Upper lobe of left lung (tissue), 6 donors: ENCODE measurements at regions not wholly inside any gene's neighbourhood (a gene's known extent, or its start where the extent isn't known, plus 50 kb on each side); places are given as distances from the start of the nearest gene placed in this dataset.

Experiments used
- ATAC-seq, 2 donors: fragments of 200-7000 bp; cut with Tn5 transposase; one replicate each; pipeline ENCODE4 v1.9.1; 2022; ENCODE audit warnings: mild to moderate bottlenecking in 2 of 2, moderate library complexity in 2 of 2; ENCODE audit not compliant: low FRiP score in 2 of 2
- DNase-seq, 2 donors: peaks; one replicate each; pipeline ENCODE4 v3.0.0-alpha.2; 2019 to 2020
- H3K27ac ChIP-seq, 4 donors: fragments of 200-600 bp; sonication (generic); one replicate each; pipeline ENCODE4 v1.5.1; 2016 to 2019
- H3K27me3 ChIP-seq, 4 donors: fragments of 200-600 bp; sonication (generic); one replicate each; pipeline ENCODE4 v1.5.1; 2017 to 2019
- H3K36me3 ChIP-seq, 4 donors: fragments of 200-600 bp; sonication (generic); one replicate each; pipeline ENCODE4 v1.5.1; 2016 to 2019
- H3K4me1 ChIP-seq, 4 donors: fragments of 200-600 bp; sonication (generic); one replicate each; pipeline ENCODE4 v1.5.1; 2018 to 2019
- H3K4me3 ChIP-seq, 4 donors: fragments of 200-600 bp; sonication (generic); one replicate each; pipeline ENCODE4 v1.5.1; 2017 to 2019; ENCODE audit warnings: mild to moderate bottlenecking in 2 of 4, moderate library complexity in 1 of 4
- H3K9me3 ChIP-seq, 4 donors: fragments of 200-600 bp; sonication (generic); one replicate each; pipeline ENCODE4 v1.5.1; 2018 to 2019
- CTCF ChIP-seq, 6 experiments: fragments of 450-650 bp in 4 of 6; fragments of 200-600 bp in 2 of 6; sonication (generic) in 2 of 6; IDR thresholded peaks; one replicate each; pipeline ENCODE4 v1.5.1; 2016 to 2019; ENCODE audit warnings: antibody characterized with exemption in 6 of 6
- EP300 ChIP-seq, 4 donors: sonication (generic); formaldehyde crosslinking; IDR thresholded peaks; one replicate each; pipeline ENCODE4 v1.5.1; 2017; ENCODE audit warnings: antibody characterized with exemption in 4 of 4, control low read depth in 2 of 4
- POLR2A ChIP-seq, 4 donors: fragments of 450-650 bp; IDR thresholded peaks; one replicate each; pipeline ENCODE4 v1.5.1; 2016 to 2017; ENCODE audit warnings: antibody characterized with exemption in 4 of 4, mild to moderate bottlenecking in 2 of 4
- POLR2AphosphoS5 ChIP-seq, 2 donors: sonication (generic); formaldehyde crosslinking; IDR thresholded peaks; one replicate each; pipeline ENCODE4 v1.5.1; 2017; ENCODE audit warnings: antibody characterized with exemption in 2 of 2
- WGBS, 2 donors: methylation state at CpG; one replicate each; pipeline ENCODE4 v1.1.5; 2017 to 2018; 5-methylcytosine and 5-hydroxymethylcytosine counted together
- donor health status: DM: no; HTN: no; CAD: no; lungs with moderate emphysema.
- donor health status: DM: no; HTN: yes; CAD: no; lungs with severe emphysema.

DNA sequence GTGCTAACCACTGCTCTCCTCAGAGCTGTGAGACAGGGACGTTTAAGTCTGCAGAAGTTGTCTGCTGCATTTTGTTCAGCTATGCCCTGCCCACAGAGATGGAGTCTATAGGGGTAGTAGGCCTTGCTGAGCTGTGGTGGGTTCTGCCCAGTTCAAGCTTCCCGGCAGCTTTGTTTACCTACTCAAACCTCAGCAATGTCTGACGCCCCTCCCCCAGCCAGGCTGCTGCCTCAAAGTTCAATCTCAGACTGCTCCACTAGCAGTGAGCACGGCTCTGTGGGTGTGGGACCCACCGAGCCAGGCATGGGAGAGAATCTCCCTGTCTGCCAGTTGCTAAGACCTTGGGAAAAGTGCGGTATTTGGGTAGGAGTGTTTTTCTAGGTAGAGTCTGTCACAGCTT is 387.8 kb upstream of the SLC39A10 start:
- TF ChIP-seq POLR2AphosphoS5 (IDR thresholded peaks at IDR 0.05), result no peak
- Histone ChIP-seq H3K4me1 (no peaks in the 10 kb centered on the region), H3K4me3 (no peak overlapping the region), H3K27me3 (no peaks in the 10 kb centered on the region), H3K36me3 (no peaks in the 10 kb centered on the region), H3K9me3 (no peaks in the 10 kb centered on the region), H3K27ac (no peak overlapping the region)
- WGBS, 2 donors, result 83 to 86% methylated on average over 4 to 5 of the region's 6 CpGs
- ATAC-seq (no peak), DNase-seq (no peak)

- H3K9me3 ChIP-seq, result no peaks in the 10 kb centered on the region
- H3K36me3 ChIP-seq, result no peaks in the 10 kb centered on the region
- 77 to 91% methylated on average over 4 of the region's 4 CpGs for WGBS, 2 donors
- no peak overlapping the region for H3K4me3 ChIP-seq
- H3K27ac ChIP-seq, result no peak overlapping the region
- H3K27me3 ChIP-seq, result no peaks in the 10 kb centered on the region
- H3K4me1 ChIP-seq, result no peaks in the 10 kb centered on the region
- DNase-seq, result no peak
- TF ChIP-seq EP300 (IDR thresholded peaks at IDR 0.05) (no peak), POLR2A (IDR thresholded peaks at IDR 0.05) (no peak), POLR2AphosphoS5 (IDR thresholded peaks at IDR 0.05) (no peak), CTCF (IDR thresholded peaks at IDR 0.05) (no peak)
- no peak for ATAC-seq
Observed at GRCh38 chr2:195257979-195258378, 399.0 kb upstream of the SLC39A10 start.

DNA sequence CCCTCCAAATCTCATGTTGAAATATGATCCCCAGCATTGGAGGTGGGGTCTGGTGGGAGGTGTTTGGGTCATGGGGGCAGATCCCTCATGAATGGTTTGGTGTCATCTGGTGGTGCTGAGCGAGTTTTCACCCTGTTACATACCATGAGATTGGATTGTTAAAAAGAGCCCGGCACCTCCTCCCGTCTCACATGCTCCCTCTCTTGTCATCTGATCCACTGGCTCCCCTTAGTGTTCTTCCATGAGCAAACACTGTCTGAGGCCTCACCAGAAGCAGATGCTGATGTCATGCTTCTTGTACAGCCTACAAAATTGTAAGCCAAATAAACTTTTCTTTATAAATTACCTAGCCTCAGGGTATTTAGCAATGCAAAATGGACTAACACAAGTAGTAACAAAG is 405.0 kb upstream of the SLC39A10 start:
- no peaks in the 10 kb centered on the region for H3K27me3 ChIP-seq
- DNase-seq (no peak), ATAC-seq (no peak)
- H3K4me1 ChIP-seq, result no peaks in the 10 kb centered on the region
- TF ChIP-seq CTCF (IDR thresholded peaks at IDR 0.05), result no peak
- TF ChIP-seq EP300 (IDR thresholded peaks at IDR 0.05), result no peak
- TF ChIP-seq POLR2A (IDR thresholded peaks at IDR 0.05), result no peak
- no peak for TF ChIP-seq POLR2AphosphoS5 (IDR thresholded peaks at IDR 0.05)
- H3K9me3 ChIP-seq, result no peaks in the 10 kb centered on the region
- no peak overlapping the region for H3K27ac ChIP-seq
- H3K4me3 ChIP-seq, result no peak overlapping the region
- no peaks in the 10 kb centered on the region for H3K36me3 ChIP-seq
- 82 to 90% methylated on average over 3 of the region's 3 CpGs for WGBS, 2 donors

DNA sequence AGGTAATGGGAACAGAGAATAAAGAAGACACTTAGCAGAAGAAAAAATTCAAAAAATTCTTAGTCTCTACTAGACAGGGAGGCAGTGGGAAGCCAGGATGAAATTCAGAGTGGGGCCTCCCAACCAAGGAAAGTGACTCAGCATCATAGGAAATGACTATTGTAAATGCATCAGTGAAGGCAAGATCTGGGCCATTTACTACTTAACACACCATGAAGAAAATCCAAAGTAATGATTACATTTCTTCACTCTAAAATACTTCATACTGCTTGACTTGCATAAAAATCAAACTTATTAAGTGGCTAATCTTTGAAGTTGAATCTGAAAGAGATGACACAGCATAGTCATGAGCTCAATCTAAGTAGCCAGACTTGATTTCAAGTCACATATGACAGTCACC is 405.8 kb upstream of the SLC39A10 start:
- ATAC-seq (no peak), DNase-seq (no peak)
- Histone ChIP-seq H3K27me3 (no peaks in the 10 kb centered on the region), H3K4me3 (no peak overlapping the region), H3K4me1 (no peaks in the 10 kb centered on the region), H3K9me3 (no peaks in the 10 kb centered on the region), H3K27ac (no peak overlapping the region), H3K36me3 (no peaks in the 10 kb centered on the region)
- TF ChIP-seq EP300 (IDR thresholded peaks at IDR 0.05) (no peak), POLR2AphosphoS5 (IDR thresholded peaks at IDR 0.05) (no peak), CTCF (IDR thresholded peaks at IDR 0.05) (no peak), POLR2A (IDR thresholded peaks at IDR 0.05) (no peak)

GRCh38 chr2:195238826-195239225 is 418.2 kb upstream of the SLC39A10 start:
- DNase-seq (no peak), ATAC-seq (no peak)
- Histone ChIP-seq H3K9me3 (no peaks in the 10 kb centered on the region), H3K36me3 (no peaks in the 10 kb centered on the region), H3K27me3 (no peaks in the 10 kb centered on the region), H3K4me1 (no peaks in the 10 kb centered on the region), H3K4me3 (no peak overlapping the region), H3K27ac (no peak overlapping the region)
- 70 to 81% methylated on average over 3 of the region's 3 CpGs for WGBS, 2 donors
- no peak for TF ChIP-seq CTCF (IDR thresholded peaks at IDR 0.05)
- no peak for TF ChIP-seq EP300 (IDR thresholded peaks at IDR 0.05)
- no peak for TF ChIP-seq POLR2AphosphoS5 (IDR thresholded peaks at IDR 0.05)
- TF ChIP-seq POLR2A (IDR thresholded peaks at IDR 0.05), result no peak
